ENCODE measurements at regions not wholly inside any gene's neighbourhood (a gene's known extent, or its start where the extent isn't known, plus 50 kb on each side); places are given as distances from the start of the nearest gene placed in this dataset.

GRCh38 chr17:74125156-74125555 lies 78.3 kb upstream of the RPL38 start:
- TF ChIP-seq CTCF (IDR thresholded peaks at IDR 0.05), result no peak
- TF ChIP-seq POLR2A (IDR thresholded peaks at IDR 0.05), result no peak

All from esophagus squamous epithelium (tissue), 4 donors.